H9 (cell line): ENCODE measurements at regions not wholly inside any gene's neighbourhood (a gene's known extent, or its start where the extent isn't known, plus 50 kb on each side); places are given as distances from the start of the nearest gene placed in this dataset.

Source experiments
- DNase-seq: peaks from one replicate; pipeline ENCODE4 v3.0.0-alpha.2; 2017
- H2AFZ ChIP-seq: one replicate; pipeline ENCODE4 v1.6.1; 2013; ENCODE audit warnings: mild to moderate bottlenecking, low read length, control low read depth, moderate library complexity
- H2AK5ac ChIP-seq: 2 replicates; pipeline ENCODE4 v1.6.1; 2013; ENCODE audit warnings: low read length, control low read depth, mixed read lengths; ENCODE audit not compliant: insufficient read length
- H2BK120ac ChIP-seq: one replicate; pipeline ENCODE4 v1.6.1; 2013; ENCODE audit warnings: low read depth, mild to moderate bottlenecking, low read length, control low read depth, inconsistent platforms; ENCODE audit not compliant: poor library complexity, severe bottlenecking
- H2BK12ac ChIP-seq: 2 replicates; pipeline ENCODE4 v1.6.1; 2013; ENCODE audit warnings: low read length, control low read depth, mixed read lengths, low read depth; ENCODE audit not compliant: insufficient read length
- H2BK15ac ChIP-seq: 2 replicates; pipeline ENCODE4 v1.6.1; 2013; ENCODE audit warnings: low read depth, low read length, control low read depth
- H2BK20ac ChIP-seq: one replicate; pipeline ENCODE4 v1.6.1; 2013; ENCODE audit warnings: low read depth, mild to moderate bottlenecking, low read length, control low read depth, inconsistent platforms; ENCODE audit not compliant: poor library complexity, severe bottlenecking
- H2BK5ac ChIP-seq: 2 replicates; pipeline ENCODE4 v1.6.1; 2013; ENCODE audit warnings: low read length, control low read depth, mixed read lengths; ENCODE audit not compliant: insufficient read length
- H3K14ac ChIP-seq: 2 replicates; pipeline ENCODE4 v1.6.1; 2013; ENCODE audit warnings: low read length, control low read depth; ENCODE audit not compliant: insufficient read depth
- H3K18ac ChIP-seq: 2 replicates; pipeline ENCODE4 v1.6.1; 2013; ENCODE audit warnings: low read depth, mild to moderate bottlenecking, mixed read lengths, low read length, control low read depth; ENCODE audit not compliant: insufficient read length
- H3K23ac ChIP-seq: 2 replicates; pipeline ENCODE4 v1.6.1; 2013; ENCODE audit warnings: low read length, control low read depth, mixed read lengths, low read depth; ENCODE audit not compliant: insufficient read length
- H3K23me2 ChIP-seq: 2 replicates; pipeline ENCODE4 v1.6.1; 2013; ENCODE audit warnings: low read depth, mild to moderate bottlenecking, mixed read lengths, low read length, control low read depth; ENCODE audit not compliant: insufficient read length, poor library complexity, severe bottlenecking
- H3K27ac ChIP-seq: 2 replicates; pipeline ENCODE4 v1.5.1; 2013; ENCODE audit warnings: low read length, control low read depth, mixed read lengths, low read depth; ENCODE audit not compliant: insufficient read length
- H3K27me3 ChIP-seq: 2 replicates; pipeline ENCODE4 v1.6.1; 2013; ENCODE audit warnings: low read length, control low read depth, inconsistent platforms; ENCODE audit not compliant: insufficient read depth
- H3K4ac ChIP-seq: 2 replicates; pipeline ENCODE4 v1.6.1; 2013; ENCODE audit warnings: low read depth, mild to moderate bottlenecking, control low read depth, inconsistent platforms, low read length, moderate library complexity
- H3K4me1 ChIP-seq: 2 replicates; pipeline ENCODE4 v1.6.1; 2013; ENCODE audit warnings: low read length, control low read depth, inconsistent platforms; ENCODE audit not compliant: insufficient read depth
- H3K4me2 ChIP-seq: 2 replicates; pipeline ENCODE4 v1.6.1; 2013; ENCODE audit warnings: low read length, control low read depth, mixed read lengths; ENCODE audit not compliant: insufficient read length, insufficient read depth
- H3K56ac ChIP-seq: 2 replicates; pipeline ENCODE4 v1.6.1; 2013; ENCODE audit warnings: low read depth, mild to moderate bottlenecking, mixed read lengths, low read length, control low read depth; ENCODE audit not compliant: insufficient read length
- H3K79me1 ChIP-seq: 2 replicates; pipeline ENCODE4 v1.6.1; 2013; ENCODE audit warnings: low read depth, mild to moderate bottlenecking, moderate library complexity, low read length, control low read depth, inconsistent platforms; ENCODE audit not compliant: insufficient read depth, poor library complexity, severe bottlenecking
- H3K79me2 ChIP-seq: 2 replicates; pipeline ENCODE4 v1.6.1; 2013; ENCODE audit warnings: low read length, control low read depth, inconsistent platforms; ENCODE audit not compliant: insufficient read depth
- H3K9ac ChIP-seq: 2 replicates; pipeline ENCODE4 v1.6.1; 2013; ENCODE audit warnings: low read length, control low read depth, mixed read lengths; ENCODE audit not compliant: insufficient read length; ENCODE audit errors: extremely low read depth
- H3K9me3 ChIP-seq: one replicate; pipeline ENCODE4 v1.6.1; 2013; ENCODE audit warnings: low read depth, low read length, inconsistent platforms; ENCODE audit not compliant: control insufficient read depth
- H3T11ph ChIP-seq: one replicate; pipeline ENCODE4 v1.6.1; 2013; ENCODE audit warnings: mild to moderate bottlenecking, low read length, control low read depth, inconsistent platforms
- H4K20me1 ChIP-seq: one replicate; pipeline ENCODE4 v1.6.1; 2013; ENCODE audit not compliant: control insufficient read depth, insufficient read length, insufficient read depth
- H4K5ac ChIP-seq: 2 replicates; pipeline ENCODE4 v1.6.1; 2013; ENCODE audit warnings: low read depth, mild to moderate bottlenecking, mixed read lengths, low read length, control low read depth; ENCODE audit not compliant: insufficient read length
- H4K8ac ChIP-seq: replicated peaks from 2 replicates; pipeline ENCODE4 v1.6.1; 2013; ENCODE audit warnings: low read length, control low read depth, mixed read lengths, low read depth; ENCODE audit not compliant: insufficient read length
- H4K91ac ChIP-seq: 2 replicates; pipeline ENCODE4 v1.6.1; 2013; ENCODE audit warnings: low read depth, mild to moderate bottlenecking, moderate library complexity, mixed read lengths, low read length, control low read depth; ENCODE audit not compliant: insufficient read length
- H3K27ac Mint-ChIP-seq, 3 experiments: 2 replicates in 2 of 3; 3 replicates in 1 of 3; pipeline ENCODE4 v1.8.0; 2020 to 2021; ENCODE audit warnings: mixed read lengths in 3 of 3, mild to moderate bottlenecking in 1 of 3, moderate library complexity in 1 of 3
- H3K27me3 Mint-ChIP-seq: 2 replicates; pipeline ENCODE4 v1.8.0; 2021; ENCODE audit warnings: low read depth, mild to moderate bottlenecking, moderate library complexity, mixed read lengths
- H3K36me3 Mint-ChIP-seq, 3 experiments: 2 replicates in 2 of 3; 3 replicates in 1 of 3; pipeline ENCODE4 v1.8.0; 2020 to 2021; ENCODE audit warnings: low read depth in 3 of 3, mixed read lengths in 3 of 3; ENCODE audit not compliant: insufficient read depth in 1 of 3
- H3K4me1 Mint-ChIP-seq, 2 experiments: 2 replicates each; pipeline ENCODE4 v1.8.0; 2020; ENCODE audit warnings: mixed read lengths in 2 of 2
- H3K4me3 Mint-ChIP-seq, 2 experiments: 2 replicates in 1 of 2; 3 replicates in 1 of 2; pipeline ENCODE4 v1.8.0; 2020 to 2021; ENCODE audit warnings: mild to moderate bottlenecking in 2 of 2, mixed read lengths in 2 of 2, moderate library complexity in 1 of 2
- H3K9me3 Mint-ChIP-seq, 2 experiments: 2 replicates in 1 of 2; 3 replicates in 1 of 2; pipeline ENCODE4 v1.8.0; 2020; ENCODE audit warnings: mild to moderate bottlenecking in 2 of 2, mixed read lengths in 2 of 2, moderate library complexity in 1 of 2
- WGBS: extraction: QIAGEN DNeasy Blood & Tissue Kit; methylation state at CpG from one replicate; pipeline ENCODE4 v1.1.7; 2013; ENCODE audit warnings: missing lambda C conversion rate, low lambda C conversion rate, mixed read lengths; ENCODE audit not compliant: insufficient read length; ENCODE audit errors: extremely low coverage; 5-methylcytosine and 5-hydroxymethylcytosine counted together
- TF ChIP-seq, protein P1 (sequence below): fragments of 200-600 bp; sonication (generic); conservative IDR thresholded peaks from 3 replicates; pipeline ENCODE4 v1.8.0; 2021; ENCODE audit warnings: antibody characterized with exemption, mild to moderate bottlenecking

DNA sequence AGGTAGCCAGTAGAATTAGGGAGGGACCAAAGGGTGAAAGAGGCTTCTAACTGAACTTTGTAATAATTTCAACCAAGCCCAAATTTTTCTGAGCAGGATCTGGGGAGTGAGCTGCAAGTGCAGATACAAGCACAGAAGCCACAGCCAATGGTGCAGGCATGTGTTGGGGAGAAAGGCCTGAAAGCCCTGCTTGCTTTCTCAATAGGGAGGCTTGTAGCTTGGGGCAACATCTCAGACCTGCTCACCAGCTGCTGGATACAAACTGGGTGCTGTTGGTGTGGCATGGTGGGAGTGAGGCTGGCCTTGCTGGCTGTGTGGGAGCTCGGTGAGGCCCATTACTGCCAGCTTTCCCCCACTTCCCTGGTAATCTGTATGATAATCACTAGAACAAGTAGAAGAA, 688.5 kb upstream of the SEMA3D start:
- no peak overlapping the region for H3K4me3 Mint-ChIP-seq
- no peak overlapping the region for H2AFZ ChIP-seq

More for the DNA sequence above, 688.5 kb upstream of the SEMA3D start:
- no peak for DNase-seq
- Histone ChIP-seq H3K27ac (no peak overlapping the region), H3K79me1 (no peaks in the 10 kb centered on the region), H3K23ac (no peak overlapping the region), H3K56ac (no peak overlapping the region), H2BK20ac (no peak overlapping the region), H2BK15ac (no peak overlapping the region), H3K9ac (no peak overlapping the region), H3K14ac (no peak overlapping the region), H3K4me1 (no peaks in the 10 kb centered on the region; the same call in 1 of the 2 replicates), H2BK120ac (no peak overlapping the region), H3K18ac (no peak overlapping the region), H3K4me2 (no peak overlapping the region), H3K4ac (no peak overlapping the region), H4K8ac (no peak overlapping the region), H4K20me1 (no peaks in the 10 kb centered on the region), H3T11ph (no peak overlapping the region), H2BK5ac (no peak overlapping the region), H3K79me2 (no peaks in the 10 kb centered on the region), H2BK12ac (no peak overlapping the region), H3K27me3 (no peaks in the 10 kb centered on the region), H4K91ac (no peak overlapping the region), H2AK5ac (no peak overlapping the region), H3K23me2 (no peaks in the 10 kb centered on the region), H4K5ac (no peak overlapping the region), H3K9me3 (no peaks in the 10 kb centered on the region)
- TF ChIP-seq, protein P1, sequence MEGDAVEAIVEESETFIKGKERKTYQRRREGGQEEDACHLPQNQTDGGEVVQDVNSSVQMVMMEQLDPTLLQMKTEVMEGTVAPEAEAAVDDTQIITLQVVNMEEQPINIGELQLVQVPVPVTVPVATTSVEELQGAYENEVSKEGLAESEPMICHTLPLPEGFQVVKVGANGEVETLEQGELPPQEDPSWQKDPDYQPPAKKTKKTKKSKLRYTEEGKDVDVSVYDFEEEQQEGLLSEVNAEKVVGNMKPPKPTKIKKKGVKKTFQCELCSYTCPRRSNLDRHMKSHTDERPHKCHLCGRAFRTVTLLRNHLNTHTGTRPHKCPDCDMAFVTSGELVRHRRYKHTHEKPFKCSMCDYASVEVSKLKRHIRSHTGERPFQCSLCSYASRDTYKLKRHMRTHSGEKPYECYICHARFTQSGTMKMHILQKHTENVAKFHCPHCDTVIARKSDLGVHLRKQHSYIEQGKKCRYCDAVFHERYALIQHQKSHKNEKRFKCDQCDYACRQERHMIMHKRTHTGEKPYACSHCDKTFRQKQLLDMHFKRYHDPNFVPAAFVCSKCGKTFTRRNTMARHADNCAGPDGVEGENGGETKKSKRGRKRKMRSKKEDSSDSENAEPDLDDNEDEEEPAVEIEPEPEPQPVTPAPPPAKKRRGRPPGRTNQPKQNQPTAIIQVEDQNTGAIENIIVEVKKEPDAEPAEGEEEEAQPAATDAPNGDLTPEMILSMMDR = no peak
- Mint-ChIP-seq H3K36me3 (peaks cover 0 to 4% (median 0%) of the 10 kb centered on the region in 3 experiments; a peak in 1 of 7 replicates), H3K27ac (no peak overlapping the region; a peak in 1 of 7 replicates), H3K27me3 (no peaks in the 10 kb centered on the region), H3K9me3 (peaks cover 3 to 10% of the 10 kb centered on the region in 2 experiments; a peak in 4 of 5 replicates), H3K4me1 (peaks cover 1 to 3% of the 10 kb centered on the region in 2 experiments; a peak in 3 of 4 replicates)
- WGBS = no CpG with 5 or more reads among the region's 1 CpG
